ENCODE measurements at regions not wholly inside any gene's neighbourhood (a gene's known extent, or its start where the extent isn't known, plus 50 kb on each side); places are given as distances from the start of the nearest gene placed in this dataset.
"Not testable (repeated sequence)": the region's sequence is repeated elsewhere in the genome, so short reads cannot be mapped to it uniquely, and the experiment has no call there.

GRCh38 chr11:29231991-29232390 is 784.8 kb downstream of the KCNA4 start:
- H3K4me3 ChIP-seq (ENCODE audit: low read length): no peak overlapping the region
- TF ChIP-seq, protein P1, sequence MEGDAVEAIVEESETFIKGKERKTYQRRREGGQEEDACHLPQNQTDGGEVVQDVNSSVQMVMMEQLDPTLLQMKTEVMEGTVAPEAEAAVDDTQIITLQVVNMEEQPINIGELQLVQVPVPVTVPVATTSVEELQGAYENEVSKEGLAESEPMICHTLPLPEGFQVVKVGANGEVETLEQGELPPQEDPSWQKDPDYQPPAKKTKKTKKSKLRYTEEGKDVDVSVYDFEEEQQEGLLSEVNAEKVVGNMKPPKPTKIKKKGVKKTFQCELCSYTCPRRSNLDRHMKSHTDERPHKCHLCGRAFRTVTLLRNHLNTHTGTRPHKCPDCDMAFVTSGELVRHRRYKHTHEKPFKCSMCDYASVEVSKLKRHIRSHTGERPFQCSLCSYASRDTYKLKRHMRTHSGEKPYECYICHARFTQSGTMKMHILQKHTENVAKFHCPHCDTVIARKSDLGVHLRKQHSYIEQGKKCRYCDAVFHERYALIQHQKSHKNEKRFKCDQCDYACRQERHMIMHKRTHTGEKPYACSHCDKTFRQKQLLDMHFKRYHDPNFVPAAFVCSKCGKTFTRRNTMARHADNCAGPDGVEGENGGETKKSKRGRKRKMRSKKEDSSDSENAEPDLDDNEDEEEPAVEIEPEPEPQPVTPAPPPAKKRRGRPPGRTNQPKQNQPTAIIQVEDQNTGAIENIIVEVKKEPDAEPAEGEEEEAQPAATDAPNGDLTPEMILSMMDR (conservative IDR thresholded peaks at IDR 0.05; ENCODE audit: low read depth, low read length): no peak
- no peak for DNase-seq (ENCODE audit: low read depth)

DNA sequence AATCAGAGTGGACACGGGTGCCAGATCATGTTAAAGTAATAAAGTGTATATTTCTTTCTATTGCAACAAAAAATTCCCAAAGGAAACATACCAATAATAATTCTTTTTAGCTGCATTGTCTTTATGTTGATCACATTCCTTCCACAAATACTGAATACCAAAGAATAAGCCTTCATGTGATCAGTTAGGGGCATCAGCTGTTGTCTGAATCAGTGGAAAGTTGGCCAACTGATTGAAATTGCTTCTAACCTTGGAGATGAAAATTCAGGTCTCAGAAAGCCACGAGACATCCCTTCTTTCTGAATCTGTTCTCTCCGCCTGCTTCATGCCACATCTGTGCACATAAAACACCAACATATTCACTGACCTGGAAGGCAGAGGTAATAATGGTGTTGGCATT is 785.2 kb downstream of the KCNA4 start:
- TF ChIP-seq, protein P1 (conservative IDR thresholded peaks at IDR 0.05; ENCODE audit: low read depth, low read length): no peak
- DNase-seq (ENCODE audit: low read depth): no peak
- H3K4me3 ChIP-seq (ENCODE audit: low read length): no peak overlapping the region

GRCh38 chr11:29227811-29228210 is 789.0 kb downstream of the KCNA4 start:
- TF ChIP-seq, protein P1 (conservative IDR thresholded peaks at IDR 0.05; ENCODE audit: low read depth, low read length): no peak
- DNase-seq (ENCODE audit: low read depth): no peak
- H3K4me3 ChIP-seq (ENCODE audit: low read length): no peak overlapping the region

DNA sequence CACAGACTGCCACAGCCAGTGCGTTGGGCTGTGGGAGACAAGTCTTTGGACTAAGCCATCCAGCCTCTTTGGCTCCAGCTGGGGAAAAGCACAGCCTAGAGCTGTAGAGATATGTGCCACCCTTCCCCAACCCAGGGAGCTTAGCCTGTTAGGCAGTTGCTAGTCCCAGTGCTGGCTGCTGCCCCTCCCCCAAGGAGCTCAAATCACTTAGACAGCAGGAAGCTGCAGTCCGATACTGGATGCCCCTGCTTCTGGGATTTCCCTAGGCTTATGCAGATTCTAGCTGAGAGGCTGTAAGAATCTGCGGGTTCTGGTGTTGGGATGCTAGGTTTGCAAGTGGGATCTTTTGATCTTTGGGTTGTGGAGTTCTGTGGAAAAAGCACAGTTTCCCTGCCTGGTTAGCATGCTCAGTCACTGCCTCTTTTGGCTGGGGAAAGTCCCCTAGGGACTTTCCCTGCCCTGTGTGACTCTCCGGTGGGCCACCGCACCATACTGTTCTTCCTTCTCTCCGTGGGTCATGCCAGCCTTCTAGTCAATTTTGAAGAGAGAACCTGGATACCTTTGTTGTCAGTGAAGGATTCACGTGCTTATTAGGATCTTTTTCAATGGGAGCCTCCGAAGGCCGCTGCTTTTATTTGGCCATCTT is 792.0 kb downstream of the KCNA4 start:
- H3K4me3 ChIP-seq (ENCODE audit: low read length): no peak overlapping the region
- DNase-seq (ENCODE audit: low read depth): no peak
- TF ChIP-seq, protein P1 (conservative IDR thresholded peaks at IDR 0.05; ENCODE audit: low read depth, low read length): no peak

GRCh38 chr11:29219531-29219930 is 797.3 kb downstream of the KCNA4 start:
- not testable (repeated sequence) for DNase-seq (ENCODE audit: low read depth); H3K4me3 ChIP-seq (ENCODE audit: low read length)

- no peak overlapping the region for H3K4me3 ChIP-seq (ENCODE audit: low read length)
- no peak for DNase-seq (ENCODE audit: low read depth)
- TF ChIP-seq, protein P1 (conservative IDR thresholded peaks at IDR 0.05; ENCODE audit: low read depth, low read length): no peak
Observed at GRCh38 chr11:29217901-29218300, 798.9 kb downstream of the KCNA4 start.

DNA sequence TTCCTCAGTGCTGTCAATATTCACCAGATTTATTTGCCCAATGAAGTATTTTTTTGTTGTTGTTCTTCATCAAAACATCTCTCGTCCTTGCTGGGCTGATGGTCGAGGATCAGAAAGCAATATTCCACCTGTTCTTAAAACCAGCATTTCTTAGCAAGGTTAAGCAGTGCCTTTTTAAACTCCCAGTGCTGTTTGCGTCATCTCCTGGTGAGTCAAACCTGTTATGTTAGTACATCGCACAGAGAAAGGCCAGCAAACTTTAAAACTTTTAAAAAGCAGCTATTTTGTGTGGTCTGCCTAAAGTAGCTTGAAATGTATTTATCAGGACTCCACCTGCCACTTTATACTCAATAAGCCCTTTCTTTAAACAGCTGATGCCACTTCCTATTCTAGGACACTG is 802.0 kb downstream of the KCNA4 start:
- TF ChIP-seq, protein P1 (conservative IDR thresholded peaks at IDR 0.05; ENCODE audit: low read depth, low read length): no peak
- no peak overlapping the region for H3K4me3 ChIP-seq (ENCODE audit: low read length)
- DNase-seq (ENCODE audit: low read depth): no peak
